Caki2 (cell line): ENCODE measurements at regions not wholly inside any gene's neighbourhood (a gene's known extent, or its start where the extent isn't known, plus 50 kb on each side); places are given as distances from the start of the nearest gene placed in this dataset.

ENCODE experiments used
- DNase-seq: peaks from one replicate; pipeline ENCODE4 v3.0.0-alpha.2; 2015; ENCODE audit warnings: low read depth
- in situ Hi-C: cut with HindIII; loops from 2 replicates; pipeline ENCODE4 v1.10.0; 2016; ENCODE audit warnings: low sequenced_read_pairs, low pct_unique_long_range_greater_than_20kb, mixed read lengths

DNA sequence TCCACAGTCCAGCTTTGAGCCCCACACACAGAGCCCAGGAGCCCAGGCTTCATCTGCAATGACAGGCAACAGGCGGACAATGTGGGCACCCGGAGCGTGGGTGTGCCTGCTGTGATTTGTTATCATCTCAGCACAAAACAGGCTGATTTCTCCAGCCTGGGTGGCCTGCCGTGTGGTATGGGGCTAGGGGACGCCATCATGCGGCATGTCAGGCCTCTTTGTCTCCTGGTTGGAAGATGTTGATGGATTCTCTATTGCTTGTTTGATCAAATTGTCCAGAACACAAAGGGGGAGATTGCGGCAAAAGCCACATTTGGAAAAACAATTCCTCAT lies 147.1 kb downstream of the KIF26A start:
- DNase-seq: no peak
- in situ Hi-C loops: no loop called here

DNA sequence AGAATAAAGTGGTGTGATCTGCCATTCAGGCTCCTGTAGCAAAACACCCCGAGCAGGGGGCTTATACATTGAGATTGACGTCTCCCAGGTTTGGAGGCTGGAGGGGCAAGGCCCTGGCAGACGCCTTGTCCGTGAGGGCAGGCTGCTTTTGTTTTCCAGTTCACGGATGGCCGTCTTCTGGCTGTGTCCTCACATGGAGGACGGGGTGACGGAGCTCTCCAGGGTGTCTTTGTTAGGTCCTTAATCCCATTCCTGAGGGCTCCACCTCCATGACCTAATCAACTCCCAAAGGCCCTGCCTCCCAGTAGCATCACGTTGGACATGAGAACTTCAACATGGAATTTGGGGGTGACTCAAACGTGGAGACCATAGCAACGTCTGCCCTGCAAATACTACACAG lies 147.7 kb downstream of the KIF26A start:
- in situ Hi-C loops: no loop called here

DNA sequence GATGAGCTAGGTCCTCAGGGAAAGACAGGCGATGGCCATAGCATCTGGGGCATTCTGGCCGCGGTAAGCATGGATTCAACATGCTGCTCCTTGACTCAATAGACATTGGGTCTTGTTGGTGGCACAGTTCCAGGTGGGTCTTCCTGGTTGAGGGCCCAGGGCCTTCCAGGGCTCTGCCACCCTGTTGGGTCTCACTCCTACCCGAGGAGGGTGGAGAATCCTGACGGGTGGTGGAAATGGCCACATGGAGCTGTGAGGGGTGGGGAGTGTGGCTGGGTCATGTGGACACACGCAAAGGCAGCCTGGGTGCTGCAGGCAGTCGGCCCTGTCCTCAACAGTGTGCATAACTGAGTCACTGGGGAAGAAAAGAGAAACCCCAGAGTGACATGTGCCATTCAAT lies 148.1 kb downstream of the KIF26A start:
- in situ Hi-C loops: no loop called here
- DNase-seq: no peak

More for the DNA sequence above, 147.7 kb downstream of the KIF26A start:
- DNase-seq: no peak

DNA sequence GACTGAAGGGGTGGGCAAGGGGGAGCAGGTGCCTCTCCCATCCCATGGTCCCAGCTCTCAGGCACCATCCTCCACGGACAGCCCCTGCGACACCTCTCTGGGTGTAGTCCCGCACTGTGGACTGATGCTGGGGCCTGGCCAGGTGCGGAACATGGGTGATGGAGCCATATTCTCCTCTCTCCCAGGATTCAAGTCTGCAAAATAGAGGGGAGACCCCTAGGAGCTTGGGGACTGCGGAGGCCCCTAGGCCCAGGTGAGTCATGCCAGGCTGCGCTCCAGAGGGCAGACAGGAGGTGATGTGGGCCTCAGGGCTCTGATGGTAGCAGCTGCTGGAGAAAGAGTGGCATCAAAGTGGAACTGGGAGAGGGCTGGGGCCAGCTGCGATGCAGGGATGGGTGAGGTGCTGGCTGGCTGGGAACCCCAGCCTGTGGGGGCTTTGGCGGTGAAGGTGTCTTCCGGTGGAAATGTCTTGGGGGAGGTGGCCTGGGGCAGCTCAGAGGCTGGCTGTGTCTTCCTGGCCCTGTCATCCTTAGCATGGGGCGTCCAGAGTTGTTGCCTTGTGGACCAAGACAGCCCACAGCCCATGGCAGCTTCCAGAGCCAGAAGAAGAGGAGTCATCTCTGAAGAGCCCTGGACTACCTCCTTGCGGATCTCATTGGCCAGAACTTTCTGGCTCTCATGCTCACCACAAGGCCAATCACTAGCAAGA lies 149.1 kb downstream of the KIF26A start:
- no peak for DNase-seq
- in situ Hi-C loops: no loop called here

DNA sequence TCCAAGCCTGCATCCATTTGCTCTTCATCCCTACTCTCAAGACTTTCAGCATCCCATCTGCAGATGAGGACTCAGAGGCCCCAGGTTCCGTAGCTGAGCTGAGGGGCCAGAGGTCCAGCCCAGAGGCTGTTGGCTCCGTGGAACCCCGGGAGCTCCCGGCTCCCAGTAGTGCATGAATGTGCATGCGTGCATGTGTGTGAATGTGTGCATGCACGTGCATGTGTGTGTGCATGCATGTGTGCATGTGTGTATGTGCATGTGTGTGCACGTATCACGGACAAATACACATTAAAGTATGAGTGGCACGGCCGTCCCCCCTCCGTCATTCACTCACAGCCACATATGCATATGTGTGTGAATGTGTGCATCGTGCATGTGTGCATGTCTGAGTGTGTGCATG lies 149.9 kb downstream of the KIF26A start:
- in situ Hi-C loops: no loop called here
- no peak for DNase-seq

DNA sequence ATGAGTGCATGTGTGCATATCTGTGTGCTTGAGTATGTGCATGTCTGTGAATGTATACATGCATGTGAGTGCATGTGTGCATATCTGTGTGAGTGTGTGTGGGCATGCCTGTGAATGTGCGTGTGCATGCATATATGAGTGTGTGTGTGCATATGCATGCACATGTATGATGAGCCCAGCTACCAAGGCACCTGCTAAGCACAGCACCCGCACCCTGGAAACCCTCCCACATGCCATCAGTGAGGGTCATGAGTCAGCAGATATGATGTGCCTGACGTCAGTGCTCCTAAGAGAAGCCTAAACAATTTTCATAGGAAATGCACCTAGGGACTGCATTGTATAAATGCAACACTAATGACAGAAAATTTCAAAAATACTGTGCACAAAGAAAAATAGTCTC lies 151.1 kb downstream of the KIF26A start:
- DNase-seq: peak; percentile 15
- in situ Hi-C loops: no loop called here

DNA sequence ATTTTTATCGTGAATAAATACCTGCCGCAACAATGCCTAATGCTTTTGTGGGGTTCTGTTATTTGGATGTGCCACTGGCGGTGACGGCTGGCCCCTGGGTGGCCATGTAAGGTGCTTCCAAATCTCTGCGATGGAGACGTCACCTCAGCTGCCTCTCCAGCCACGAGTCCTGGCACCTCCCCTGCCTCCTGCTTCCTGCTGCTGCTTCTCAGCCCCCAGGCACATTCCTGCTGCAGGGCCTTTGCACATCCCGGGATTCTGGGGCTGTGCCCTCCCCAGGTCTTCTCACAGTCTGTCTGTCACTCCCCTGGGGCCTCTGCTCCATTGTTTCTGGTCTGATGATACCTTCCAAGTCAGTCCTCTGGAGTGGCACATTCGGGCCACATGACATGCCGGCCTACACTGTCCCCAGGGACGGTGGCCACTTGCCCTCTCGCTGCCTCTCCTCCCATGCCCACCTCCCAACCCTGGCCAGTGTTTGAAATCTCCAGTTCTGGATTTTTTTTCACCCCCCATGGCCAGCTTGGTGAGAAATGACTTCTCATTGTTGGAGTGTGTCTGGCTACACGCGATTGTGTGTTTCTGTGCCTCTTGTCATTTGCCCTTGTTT lies 151.8 kb downstream of the KIF26A start:
- no peak for DNase-seq
- in situ Hi-C loops: no loop called here

DNA sequence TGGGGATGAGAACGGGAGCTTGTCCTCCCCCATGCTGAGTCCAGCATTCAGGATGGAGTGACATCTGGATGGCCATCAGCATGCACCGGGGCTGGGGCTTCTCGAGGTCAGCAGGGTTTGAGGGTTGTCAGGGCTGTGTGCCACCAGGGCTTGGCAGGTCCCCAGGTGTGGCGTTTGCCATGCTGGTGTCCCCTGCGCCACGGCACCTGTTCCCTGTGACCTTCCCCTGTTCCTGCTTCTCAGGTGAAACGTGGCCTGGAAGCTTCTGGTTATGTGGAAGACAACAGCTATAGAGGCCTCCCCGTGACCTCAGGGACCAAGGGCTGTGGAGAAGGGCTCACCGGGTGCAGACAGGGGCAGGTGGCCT lies 152.4 kb downstream of the KIF26A start:
- in situ Hi-C loops: no loop called here
- no peak for DNase-seq

DNA sequence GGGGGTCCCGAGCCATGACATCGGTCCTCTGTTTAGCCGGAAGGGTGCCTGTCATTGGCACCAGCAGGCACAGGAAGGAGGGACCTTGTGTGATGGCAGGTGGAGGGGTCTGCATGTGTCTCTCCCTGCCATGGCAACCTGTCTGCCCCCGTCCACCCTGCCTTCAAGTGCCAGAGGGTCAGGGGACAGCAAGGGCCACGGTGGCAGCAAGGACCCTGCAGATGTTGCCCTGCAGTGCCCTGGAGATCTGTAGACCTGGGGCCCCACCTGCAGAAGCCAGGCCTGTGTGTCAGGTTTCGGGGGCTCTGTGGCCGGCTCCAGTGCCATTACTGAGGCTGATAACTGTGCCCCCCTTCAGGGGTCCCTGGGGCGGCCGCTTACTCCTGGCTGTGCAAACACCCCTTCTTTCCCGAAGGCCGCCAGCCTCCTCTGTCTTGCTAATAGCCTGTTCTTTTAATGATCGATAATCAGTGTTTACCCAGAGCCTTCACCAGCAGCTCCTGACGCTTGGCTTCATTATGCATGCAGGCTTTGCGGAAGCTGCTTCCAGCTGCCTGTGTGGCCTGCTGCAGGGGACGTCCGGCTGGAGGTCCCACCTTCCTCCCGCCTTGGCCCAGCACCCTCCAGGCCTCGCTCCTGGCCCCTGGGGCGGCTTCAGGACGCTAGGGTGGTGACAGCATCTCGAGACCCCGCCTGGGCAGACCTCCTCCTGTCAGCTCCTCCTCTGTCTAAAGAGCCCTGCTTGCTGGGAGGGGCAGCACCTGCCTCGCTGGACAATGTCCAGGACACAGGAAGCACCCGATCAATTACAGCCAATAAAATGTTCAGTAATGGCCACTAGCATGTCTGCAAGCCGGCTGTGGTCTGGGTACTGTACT lies 153.0 kb downstream of the KIF26A start:
- in situ Hi-C loops: no loop called here

DNA sequence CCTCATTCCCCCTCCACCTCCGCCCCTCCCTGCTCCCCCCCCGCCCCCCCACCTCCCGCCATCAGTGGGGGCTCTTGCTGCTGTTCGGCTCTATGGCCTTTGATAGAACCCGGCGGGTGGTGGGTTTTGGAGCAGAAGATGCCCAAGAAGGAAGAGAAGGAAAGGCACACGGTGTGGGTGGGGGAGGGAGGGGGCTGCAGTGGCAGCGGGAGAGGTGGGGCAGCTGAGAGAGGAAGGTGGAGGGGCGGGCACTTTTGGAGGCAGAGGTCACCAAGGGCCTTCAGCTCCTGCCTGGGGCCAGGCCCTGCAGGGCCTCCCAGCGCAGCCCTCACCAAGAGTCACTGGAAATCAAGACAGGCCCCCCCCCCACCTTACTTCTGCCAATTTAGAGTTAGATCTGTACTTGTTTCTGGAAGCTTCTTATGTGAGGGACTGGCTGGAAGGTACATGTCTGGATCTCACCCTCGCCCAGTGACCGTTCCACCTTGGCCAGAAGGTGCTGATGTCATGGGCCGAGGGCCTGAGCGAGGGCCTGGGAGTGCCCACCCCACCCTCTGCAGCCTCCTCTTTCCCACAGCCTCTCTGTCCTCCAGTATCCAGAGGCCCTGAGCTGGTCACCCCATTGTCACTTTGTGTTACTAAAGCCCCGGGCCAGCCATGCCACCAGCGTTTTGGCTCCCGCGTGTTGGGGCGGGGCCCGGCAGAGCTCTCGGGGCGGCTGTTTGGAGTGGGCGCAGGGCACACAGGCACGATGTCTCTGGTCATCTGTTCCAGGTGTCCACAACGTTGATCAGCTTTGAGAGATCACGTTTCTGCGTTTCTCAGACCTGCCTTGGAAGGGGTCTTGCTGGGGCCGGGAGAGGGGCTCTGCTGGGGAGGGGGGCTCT lies 153.9 kb downstream of the KIF26A start:
- in situ Hi-C loops: no loop called here
- no peak for DNase-seq

More for the DNA sequence above, 153.0 kb downstream of the KIF26A start:
- no peak for DNase-seq

DNA sequence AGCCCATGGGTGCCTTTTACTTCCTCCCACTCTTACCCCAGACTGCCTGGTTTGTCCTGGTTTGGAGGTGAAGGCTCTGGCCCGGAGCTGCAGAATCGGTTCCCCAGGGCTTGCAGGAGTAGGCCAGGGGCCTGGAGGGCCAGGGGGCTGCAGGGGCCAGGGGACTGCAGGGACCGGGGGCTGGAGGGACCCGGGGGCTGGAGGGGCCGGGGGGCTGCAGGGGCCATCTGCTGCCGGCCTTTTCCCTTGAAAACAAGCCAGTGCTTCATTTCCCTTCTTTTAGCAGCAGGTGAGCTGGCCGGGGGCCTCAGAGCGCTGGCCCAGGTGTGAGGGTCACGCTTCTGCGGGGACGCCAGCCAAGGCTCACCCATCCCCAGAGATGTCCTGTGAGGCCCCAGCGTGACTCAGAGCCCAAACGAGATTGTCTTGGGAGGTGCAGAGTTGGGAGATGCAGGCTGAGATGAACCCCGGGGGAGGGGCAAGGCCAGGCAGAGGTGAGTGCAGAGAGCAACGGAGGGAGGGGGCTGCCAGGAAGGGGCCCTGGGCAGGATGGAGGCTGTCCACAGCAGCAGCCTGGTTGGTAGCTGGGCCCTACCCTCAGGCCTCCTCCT lies 154.9 kb downstream of the KIF26A start:
- DNase-seq: no peak
- in situ Hi-C loops: no loop called here

DNA sequence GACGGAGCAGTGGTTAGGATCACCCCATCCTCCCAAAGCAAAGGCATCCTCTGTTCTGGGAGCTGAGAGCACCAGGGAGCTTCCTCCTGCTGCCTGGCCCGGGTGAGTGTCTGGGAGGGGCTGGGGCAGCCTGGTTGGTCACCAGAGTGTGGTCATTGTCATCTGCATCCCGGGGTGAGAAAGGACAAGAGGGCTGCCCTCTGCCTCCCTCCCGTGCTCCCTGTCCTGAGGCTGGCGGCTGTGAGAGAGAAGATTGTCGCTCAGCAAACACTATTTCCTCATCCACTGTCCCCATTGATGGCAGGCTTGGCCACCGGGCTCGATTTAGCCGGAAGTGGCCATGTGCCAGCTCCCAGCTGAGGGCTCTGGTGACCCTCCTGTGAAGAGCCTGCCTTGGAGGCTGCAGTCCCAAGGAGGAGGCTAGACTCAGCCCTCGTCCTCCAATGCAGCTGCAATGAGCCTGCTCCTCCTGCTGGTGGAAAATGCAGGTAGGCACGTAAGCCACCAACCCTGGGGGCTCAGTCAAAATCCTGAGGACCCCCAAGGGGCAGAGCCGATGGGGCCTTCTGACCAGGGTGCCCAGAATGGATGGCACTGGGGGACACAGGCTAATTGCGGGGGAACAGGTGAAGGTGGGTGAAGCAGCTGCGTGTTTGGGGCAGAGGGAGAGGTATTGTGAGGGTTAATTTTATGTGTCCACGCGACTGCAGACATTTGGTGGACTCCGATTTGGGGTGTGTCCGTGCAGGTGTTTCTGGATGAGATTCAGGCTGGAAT lies 155.7 kb downstream of the KIF26A start:
- DNase-seq: no peak
- in situ Hi-C loops: no loop called here

DNA sequence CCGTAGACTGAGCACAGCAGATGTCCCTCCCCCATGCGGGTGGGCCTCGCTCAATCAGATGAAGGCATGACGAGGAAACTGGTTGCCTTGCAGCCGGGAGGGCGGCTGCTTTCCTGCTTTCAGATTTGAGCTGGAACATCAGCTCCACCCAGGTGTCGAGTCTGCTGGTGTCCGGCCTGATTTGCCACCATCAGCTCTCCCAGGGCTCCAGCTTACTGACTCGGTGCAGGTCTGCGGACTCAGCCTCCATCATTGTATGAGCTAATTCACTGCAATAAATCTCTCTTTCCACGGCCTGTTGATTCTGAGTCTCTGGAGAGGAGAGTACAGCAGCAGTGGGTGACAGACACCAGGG lies 156.2 kb downstream of the KIF26A start:
- no peak for DNase-seq
- in situ Hi-C loops: no loop called here

DNA sequence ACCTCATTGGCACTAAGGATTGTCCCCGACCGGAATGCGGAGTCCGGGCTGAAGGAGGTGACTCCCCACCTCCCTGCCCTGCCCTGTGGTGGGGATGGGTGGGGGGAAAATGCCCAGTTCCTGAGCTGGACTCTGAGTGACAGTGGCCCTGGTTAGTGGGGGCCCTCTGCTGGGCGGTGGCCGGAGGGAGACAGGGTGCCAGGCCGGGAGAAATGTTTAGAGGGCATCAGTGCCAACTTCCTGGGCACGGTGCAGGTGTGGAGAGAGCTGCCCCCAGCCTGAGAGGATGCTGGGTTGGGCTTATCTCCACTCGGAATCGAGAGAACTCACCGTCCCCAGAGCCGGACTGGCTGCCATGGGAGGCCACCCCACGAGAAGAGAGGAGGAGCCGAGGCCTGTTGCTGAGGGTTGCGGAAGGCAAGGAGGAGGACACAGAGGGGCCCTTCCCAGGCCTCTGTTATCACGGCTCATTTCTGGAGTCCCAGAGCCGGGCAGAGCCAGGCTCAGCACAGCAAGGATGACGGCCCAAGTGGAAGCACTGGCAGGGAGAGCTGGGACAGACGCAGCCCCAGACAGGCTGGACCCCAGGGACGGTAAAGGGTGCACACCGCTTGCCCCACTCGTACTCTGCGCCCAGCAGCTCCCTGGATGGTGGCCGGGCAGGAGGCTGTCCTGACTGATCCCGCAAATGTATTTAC lies 156.7 kb downstream of the KIF26A start:
- DNase-seq: no peak
- in situ Hi-C loops: no loop called here

DNA sequence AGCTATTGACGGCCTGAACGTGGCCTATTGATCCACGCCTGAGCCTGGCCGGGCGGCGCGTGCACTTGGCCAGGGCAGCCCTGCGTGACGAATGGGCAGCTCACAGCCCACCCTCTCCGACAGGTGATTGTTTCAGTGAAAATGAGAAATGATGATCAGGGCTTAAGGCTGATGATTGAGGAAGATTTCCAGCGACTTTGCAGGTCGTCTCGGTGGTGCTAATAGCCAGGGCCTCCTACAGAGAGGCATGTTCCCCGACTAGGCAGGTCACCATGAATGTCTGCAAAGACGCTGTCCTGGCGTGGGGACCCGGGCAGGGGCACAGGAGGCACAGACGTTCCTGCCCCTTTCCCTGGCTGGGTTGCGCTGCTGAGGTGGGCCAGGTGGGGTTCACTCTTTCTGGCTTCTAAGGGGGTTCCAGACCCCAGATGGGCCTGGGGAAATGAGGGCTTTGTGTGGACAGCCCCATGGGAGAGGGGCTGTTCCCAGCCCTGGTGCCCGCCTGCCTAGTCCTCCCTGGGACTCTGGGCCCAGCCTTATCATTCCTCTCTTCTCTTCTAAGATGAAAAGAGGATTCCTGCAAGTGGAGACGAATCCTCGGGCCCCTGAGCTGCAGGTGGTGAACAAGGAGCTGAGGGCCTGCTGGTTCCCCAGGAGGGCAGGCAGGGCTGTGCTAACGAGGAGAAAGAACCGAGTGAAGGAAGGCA lies 157.4 kb downstream of the KIF26A start:
- DNase-seq: no peak
- in situ Hi-C loops: no loop called here
